NT2/D1 (cell line): ENCODE measurements at regions not wholly inside any gene's neighbourhood (a gene's known extent, or its start where the extent isn't known, plus 50 kb on each side); places are given as distances from the start of the nearest gene placed in this dataset.

Experiments
- DNase-seq: peaks from one replicate; pipeline ENCODE4 v3.0.0-alpha.2; 2011; ENCODE audit warnings: low read depth, low spot score
- H3K27me3 ChIP-seq: 2 replicates; pipeline ENCODE4 v1.6.0; 2011; ENCODE audit warnings: mild to moderate bottlenecking; ENCODE audit not compliant: insufficient read length, insufficient read depth
- H3K36me3 ChIP-seq: 2 replicates; pipeline ENCODE4 v1.6.1; 2011; ENCODE audit warnings: mild to moderate bottlenecking, low read length, mixed read lengths; ENCODE audit not compliant: insufficient read depth, insufficient read length
- H3K4me1 ChIP-seq: 2 replicates; pipeline ENCODE4 v1.5.1; 2011; ENCODE audit not compliant: insufficient read depth, insufficient read length
- H3K4me3 ChIP-seq: 2 replicates; pipeline ENCODE4 v1.5.1; 2011; ENCODE audit warnings: low read depth; ENCODE audit not compliant: insufficient read length
- H3K9ac ChIP-seq: 2 replicates; pipeline ENCODE4 v1.6.0; 2011; ENCODE audit warnings: low read depth; ENCODE audit not compliant: insufficient read length
- H3K9me3 ChIP-seq: 2 replicates; pipeline ENCODE4 v1.5.1; 2011; ENCODE audit warnings: mild to moderate bottlenecking, low read length; ENCODE audit not compliant: insufficient read depth
- SUZ12 ChIP-seq: IDR thresholded peaks from 2 replicates; pipeline ENCODE4 v1.6.1; 2011; ENCODE audit not compliant: insufficient read length, insufficient read depth; ENCODE audit errors: extremely low read depth
- YY1 ChIP-seq: IDR thresholded peaks from 2 replicates; pipeline ENCODE4 v1.6.1; 2011; ENCODE audit not compliant: insufficient read length, insufficient read depth
- ZNF274 ChIP-seq: IDR thresholded peaks from 2 replicates; pipeline ENCODE4 v1.6.1; 2011; ENCODE audit warnings: mild to moderate bottlenecking, low read depth, low read length

- Histone ChIP-seq H3K9me3 (no peaks in the 10 kb centered on the region), H3K36me3 (no peaks in the 10 kb centered on the region), H3K9ac (no peak overlapping the region), H3K4me1 (no peaks in the 10 kb centered on the region), H3K27me3 (no peaks in the 10 kb centered on the region), H3K4me3 (no peak overlapping the region)
- TF ChIP-seq ZNF274 (no peak), SUZ12 (no peak), YY1 (no peak)
- DNase-seq = no peak
These were observed 134.0 kb upstream of the RREB1 start for GRCh38 chr6:6973721-6974120.

GRCh38 chr6:6975459-6976111 lies 132.2 kb upstream of the RREB1 start:
- TF ChIP-seq ZNF274 = no peak
- no peak for TF ChIP-seq YY1
- no peak for TF ChIP-seq SUZ12
- Histone ChIP-seq H3K36me3 (no peaks in the 10 kb centered on the region), H3K27me3 (no peaks in the 10 kb centered on the region), H3K9me3 (no peaks in the 10 kb centered on the region), H3K9ac (no peak overlapping the region), H3K4me3 (no peak overlapping the region), H3K4me1 (no peaks in the 10 kb centered on the region)
- no peak for DNase-seq

- Histone ChIP-seq H3K27me3 (no peaks in the 10 kb centered on the region), H3K4me1 (no peaks in the 10 kb centered on the region), H3K36me3 (no peaks in the 10 kb centered on the region), H3K4me3 (no peak overlapping the region), H3K9ac (no peak overlapping the region), H3K9me3 (no peaks in the 10 kb centered on the region)
- no peak for DNase-seq
- TF ChIP-seq SUZ12 = no peak
- no peak for TF ChIP-seq YY1
- no peak for TF ChIP-seq ZNF274
These were observed 131.6 kb upstream of the RREB1 start for GRCh38 chr6:6976193-6976592.

- Histone ChIP-seq H3K27me3 (no peaks in the 10 kb centered on the region), H3K4me3 (no peak overlapping the region), H3K36me3 (no peaks in the 10 kb centered on the region), H3K9ac (no peak overlapping the region), H3K9me3 (no peaks in the 10 kb centered on the region), H3K4me1 (no peaks in the 10 kb centered on the region)
- TF ChIP-seq YY1 (no peak), SUZ12 (no peak), ZNF274 (no peak)
- no peak for DNase-seq
These were observed 129.0 kb upstream of the RREB1 start for GRCh38 chr6:6978731-6979130.

- H3K4me3 ChIP-seq = no peak overlapping the region
- H3K27me3 ChIP-seq = no peaks in the 10 kb centered on the region
- DNase-seq = no peak
- H3K4me1 ChIP-seq = no peaks in the 10 kb centered on the region
- no peak for TF ChIP-seq YY1
- no peak for TF ChIP-seq SUZ12
- no peak for TF ChIP-seq ZNF274
- H3K36me3 ChIP-seq = no peaks in the 10 kb centered on the region
- no peaks in the 10 kb centered on the region for H3K9me3 ChIP-seq
- no peak overlapping the region for H3K9ac ChIP-seq
These were observed 126.7 kb upstream of the RREB1 start for GRCh38 chr6:6980999-6981597.

GRCh38 chr6:6981681-6982322 lies 126.0 kb upstream of the RREB1 start:
- DNase-seq = no peak

GRCh38 chr6:6982663-6983062 lies 125.1 kb upstream of the RREB1 start:
- Histone ChIP-seq H3K4me3 (no peak overlapping the region), H3K27me3 (no peaks in the 10 kb centered on the region), H3K9ac (no peak overlapping the region), H3K36me3 (no peaks in the 10 kb centered on the region), H3K9me3 (no peaks in the 10 kb centered on the region), H3K4me1 (no peaks in the 10 kb centered on the region)
- DNase-seq = no peak
- no peak for TF ChIP-seq ZNF274
- TF ChIP-seq YY1 = no peak
- no peak for TF ChIP-seq SUZ12

More at GRCh38 chr6:6981681-6982322, 126.0 kb upstream of the RREB1 start:
- Histone ChIP-seq H3K9ac (no peak overlapping the region), H3K27me3 (no peaks in the 10 kb centered on the region), H3K4me3 (no peak overlapping the region), H3K9me3 (no peaks in the 10 kb centered on the region), H3K36me3 (no peaks in the 10 kb centered on the region), H3K4me1 (no peaks in the 10 kb centered on the region)
- TF ChIP-seq YY1 (no peak), SUZ12 (no peak), ZNF274 (no peak)
